ENCODE measurements at regions not wholly inside any gene's neighbourhood (a gene's known extent, or its start where the extent isn't known, plus 50 kb on each side); places are given as distances from the start of the nearest gene placed in this dataset.

GRCh38 chr16:52743707-52744106, 196.8 kb upstream of the TOX3 start:
- FAIRE-seq, result no peak
- DNase-seq (ENCODE audit: low read depth, low spot score), result no peak
- Histone ChIP-seq H3K4me2 (ENCODE audit: control insufficient read depth, insufficient read depth) (no peak overlapping the region), H3K27me3 (replicated peaks in 1 of 2; ENCODE audit: control insufficient read depth in 2 of 2, insufficient read depth in 2 of 2, low read length in 1 of 2) (no peaks in the 10 kb centered on the region), H3K4me3 (no peak overlapping the region), H3K36me3 (ENCODE audit: control insufficient read depth in 2 of 2, insufficient read depth in 2 of 2, low read length in 1 of 2) (no peaks in the 10 kb centered on the region), H3K9me3 (replicated peaks; ENCODE audit: control insufficient read depth, insufficient read depth, low read length) (no peaks in the 10 kb centered on the region), H4K20me1 (ENCODE audit: control insufficient read depth, insufficient read depth) (no peaks in the 10 kb centered on the region), H3K79me2 (ENCODE audit: control insufficient read depth, insufficient read depth, low read length) (no peaks in the 10 kb centered on the region), H3K9ac (ENCODE audit: control insufficient read depth, insufficient read depth, low read length) (no peak overlapping the region), H3K4me1 (ENCODE audit: control insufficient read depth, insufficient read depth, low read length) (no peaks in the 10 kb centered on the region), H2AFZ (ENCODE audit: control insufficient read depth, low read depth, low read length) (no peak overlapping the region), H3K27ac (ENCODE audit: control insufficient read depth, insufficient read depth) (no peak overlapping the region)
- ChIA-PET RAD21 (ENCODE audit: unreplicated experiment) (no interaction called here), POLR2A (no interaction called here), CTCF (no interaction called here), SMC1A (ENCODE audit: uncharacterized antibody, unreplicated experiment) (interaction anchor here (1.4 kb wide), 1 partner anchor 9 kb away, joined by 3 read pairs; no protein-coding TSS in a partner anchor)
- intact Hi-C loops (cut with micrococcal nuclease; ENCODE audit: unreplicated experiment), result no loop called here
- ATAC-seq, result no peak
- in situ Hi-C loops (cut with MboI), result no loop called here
- 16% methylated on average over 3 of the region's 3 CpGs for WGBS (ENCODE audit: insufficient coverage, insufficient replicate concordance, low lambda C conversion rate, missing lambda C conversion rate)
- TF ChIP-seq IRF3 (IDR thresholded peaks at IDR 0.05), result no peak
- BruUV-seq (replicated peaks), result no TSS peak

- ATAC-seq (no peak), FAIRE-seq (no peak), DNase-seq (ENCODE audit: low read depth, low spot score) (no peak)
- in situ Hi-C loops (cut with MboI), result no loop called here
- WGBS (ENCODE audit: insufficient coverage, insufficient replicate concordance, low lambda C conversion rate, missing lambda C conversion rate), result 5% methylated on average over 4 of the region's 4 CpGs
- CTCF ChIA-PET, result interaction anchor here (0.7 kb wide), 2 partner anchors 16 to 1840 kb away, joined by 3 to 4 read pairs; no protein-coding TSS in a partner anchor
- H3K4me3 ChIP-seq, result no peak overlapping the region
- H3K79me2 ChIP-seq (ENCODE audit: control insufficient read depth, insufficient read depth, low read length), result no peaks in the 10 kb centered on the region
- H3K9me3 ChIP-seq (replicated peaks; ENCODE audit: control insufficient read depth, insufficient read depth, low read length), result no peaks in the 10 kb centered on the region
- no peaks in the 10 kb centered on the region for H3K4me1 ChIP-seq (ENCODE audit: control insufficient read depth, insufficient read depth, low read length)
- H2AFZ ChIP-seq (ENCODE audit: control insufficient read depth, low read depth, low read length), result no peak overlapping the region
- no peak overlapping the region for H3K9ac ChIP-seq (ENCODE audit: control insufficient read depth, insufficient read depth, low read length)
- POLR2A ChIA-PET, result no interaction called here
- no peak overlapping the region for H3K27ac ChIP-seq (ENCODE audit: control insufficient read depth, insufficient read depth)
- H3K4me2 ChIP-seq (ENCODE audit: control insufficient read depth, insufficient read depth), result no peak overlapping the region
- no peaks in the 10 kb centered on the region for H3K36me3 ChIP-seq (ENCODE audit: control insufficient read depth in 2 of 2, insufficient read depth in 2 of 2, low read length in 1 of 2)
- BruUV-seq (replicated peaks), result no TSS peak
- RAD21 ChIA-PET (ENCODE audit: unreplicated experiment), result no interaction called here
- no peaks in the 10 kb centered on the region for H4K20me1 ChIP-seq (ENCODE audit: control insufficient read depth, insufficient read depth)
- intact Hi-C loops (cut with micrococcal nuclease; ENCODE audit: unreplicated experiment), result no loop called here
- SMC1A ChIA-PET (ENCODE audit: uncharacterized antibody, unreplicated experiment), result no interaction called here
- no peaks in the 10 kb centered on the region for H3K27me3 ChIP-seq (replicated peaks in 1 of 2; ENCODE audit: control insufficient read depth in 2 of 2, insufficient read depth in 2 of 2, low read length in 1 of 2)
- TF ChIP-seq POLR2A (IDR thresholded peaks at IDR 0.05; ENCODE audit: low read depth, low read length), result no peak
- no peak for TF ChIP-seq HDAC6 (IDR thresholded peaks at IDR 0.05; ENCODE audit: unreplicated experiment)
- TF ChIP-seq CBX5 (IDR thresholded peaks at IDR 0.05; ENCODE audit: low read depth), result no peak
- no peak for TF ChIP-seq STAT1 (conservative IDR thresholded peaks at IDR 0.05)
- TF ChIP-seq BMI1 (IDR thresholded peaks at IDR 0.05; ENCODE audit: borderline replicate concordance), result no peak
- no peak for TF ChIP-seq MYC (IDR thresholded peaks at IDR 0.05; ENCODE audit: insufficient read depth, insufficient read length, insufficient replicate concordance, low read length, severe bottlenecking)
- TF ChIP-seq HSF1 (IDR thresholded peaks at IDR 0.05; ENCODE audit: low read depth, low read length), result no peak
- no peak for TF ChIP-seq ZBED1 (IDR thresholded peaks at IDR 0.05; ENCODE audit: borderline replicate concordance)
- TF ChIP-seq ZBTB11 (CRISPR knock-in tag; IDR thresholded peaks at IDR 0.05), result no peak
- no peak for TF ChIP-seq SMARCA5 (IDR thresholded peaks at IDR 0.05)
- no peak for TF ChIP-seq NFYB (IDR thresholded peaks at IDR 0.05; ENCODE audit: insufficient read depth, low read depth, low read length)
- no peak for TF ChIP-seq LARP7 (IDR thresholded peaks at IDR 0.05)
- TF ChIP-seq ZNF217 (IDR thresholded peaks at IDR 0.05), result no peak
These were observed 195.7 kb upstream of the TOX3 start for GRCh38 chr16:52742608-52743170.

All from GM12878 (cell line).